Activated CD4-positive, alpha-beta T cell treated with anti-CD3 and anti-CD28 coated beads, Interleukin-2, amount 50 U/mL, for 48 hours (primary cell): ENCODE measurements at regions not wholly inside any gene's neighbourhood (a gene's known extent, or its start where the extent isn't known, plus 50 kb on each side); places are given as distances from the start of the nearest gene placed in this dataset.
"Not testable (repeated sequence)": the region's sequence is repeated elsewhere in the genome, so short reads cannot be mapped to it uniquely, and the experiment has no call there.

Experiments used
- DNase-seq, 2 experiments: peaks; one replicate each; pipeline ENCODE4 v3.0.0-alpha.2; 2020

- DNase-seq, result not testable (repeated sequence)
These were observed 297.8 kb downstream of the POTED start for GRCh38 chr21:13907385-13907784.

DNA sequence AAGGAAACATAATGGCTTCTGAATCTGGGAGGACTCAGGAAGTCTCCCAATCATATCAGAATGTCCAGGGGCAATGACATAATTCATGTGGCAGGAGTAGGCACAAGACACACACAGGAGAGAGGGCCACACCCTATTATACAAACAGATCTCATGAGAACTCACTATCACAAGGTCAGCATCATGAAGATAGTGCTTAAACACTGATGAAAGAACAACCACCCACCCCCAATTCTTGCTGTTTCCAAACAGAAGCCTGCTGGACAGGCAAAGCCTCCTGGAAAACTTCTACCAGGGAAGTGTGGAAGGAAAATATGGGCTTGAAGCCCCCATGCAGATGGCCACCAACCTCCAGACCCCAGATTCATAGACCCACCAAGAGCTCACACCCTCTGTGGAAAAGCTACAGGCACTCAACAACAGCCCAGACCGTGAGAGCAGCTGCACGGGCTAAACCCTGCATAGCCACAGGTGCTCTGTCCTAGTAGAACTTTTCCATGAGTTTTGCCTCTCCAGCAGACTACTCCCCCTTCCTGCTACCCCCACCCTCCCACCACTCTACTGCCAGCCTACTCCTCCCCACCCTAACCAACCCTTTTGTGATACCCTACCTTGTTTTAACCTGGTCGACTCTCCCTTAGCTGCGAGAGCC lies 287.1 kb downstream of the POTED start:
- DNase-seq, result not testable (repeated sequence)

DNA sequence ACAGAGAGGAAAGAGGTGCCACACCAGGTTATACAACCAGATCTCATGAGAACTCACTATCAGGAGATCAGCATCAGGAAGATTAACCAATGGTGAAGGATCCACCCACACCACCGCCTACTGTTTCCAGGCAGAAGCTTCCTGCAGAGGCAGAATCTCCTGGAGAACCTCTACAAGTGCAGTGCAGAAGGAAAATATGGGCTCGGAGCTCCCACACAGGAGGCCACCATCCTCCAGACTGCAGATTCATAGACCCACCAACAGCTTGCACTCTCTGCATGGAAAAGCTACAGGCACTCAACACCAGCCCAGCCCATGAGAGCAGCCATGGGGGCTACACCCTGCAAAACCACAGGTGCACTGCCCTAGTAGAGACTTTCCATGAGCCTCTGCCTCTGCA lies 284.0 kb downstream of the POTED start:
- DNase-seq, result not testable (repeated sequence)

GRCh38 chr21:13893025-13893424 lies 283.4 kb downstream of the POTED start:
- DNase-seq, result not testable (repeated sequence)

DNA sequence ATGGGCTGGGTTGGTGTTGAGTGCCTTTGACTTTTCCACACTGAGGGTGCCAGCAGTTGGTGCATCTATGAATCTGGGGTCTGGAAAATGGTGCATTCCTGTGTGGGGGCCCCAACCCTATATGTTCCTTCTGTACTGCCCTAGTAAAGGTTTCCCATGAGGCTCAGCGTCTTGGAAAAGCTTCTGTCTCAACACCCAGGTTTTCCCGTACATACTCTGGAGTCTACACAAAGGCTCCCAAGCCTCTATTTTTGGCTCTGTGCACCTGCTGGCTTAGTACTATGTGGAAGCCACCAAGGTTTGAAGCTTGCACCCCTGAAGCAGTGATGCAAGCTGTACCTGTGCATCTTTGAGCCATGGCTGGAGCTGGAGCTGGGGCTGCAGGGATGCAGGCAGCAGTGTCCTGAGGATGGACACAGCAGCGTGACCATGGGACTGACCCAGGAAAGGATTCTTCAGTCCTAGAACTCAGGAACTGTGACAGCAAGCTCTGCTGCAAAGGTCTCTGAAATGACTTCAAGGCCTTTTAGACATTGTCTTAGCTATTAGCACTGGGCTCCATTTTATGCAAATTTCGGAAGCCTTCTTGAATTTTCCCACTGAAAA lies 282.7 kb downstream of the POTED start:
- DNase-seq, result not testable (repeated sequence)

- not testable (repeated sequence) for DNase-seq
These were observed 279.6 kb downstream of the POTED start for GRCh38 chr21:13889176-13889575.

- not testable (repeated sequence) for DNase-seq
These were observed 274.2 kb downstream of the POTED start for GRCh38 chr21:13883641-13884395.

DNA sequence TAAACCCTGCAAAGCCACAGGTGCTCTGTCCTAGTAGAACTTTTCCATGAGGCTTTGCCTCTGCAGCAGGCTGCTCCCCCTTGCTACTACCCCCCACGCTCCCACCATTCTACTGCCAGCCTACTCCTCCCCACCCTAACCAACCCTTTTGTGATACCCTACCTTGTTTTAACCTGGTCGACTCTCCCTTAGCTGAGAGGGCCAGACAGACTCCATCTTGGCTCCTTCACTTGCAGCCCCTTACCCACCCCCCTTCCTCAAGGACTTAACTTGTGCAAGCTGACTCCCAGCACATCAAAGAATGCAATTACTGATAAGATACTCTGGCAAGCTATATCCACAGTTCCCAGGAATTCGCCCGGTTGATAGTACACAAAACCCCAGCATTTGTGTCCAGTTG lies 267.9 kb downstream of the POTED start:
- not testable (repeated sequence) for DNase-seq

- not testable (repeated sequence) for DNase-seq
These were observed 267.4 kb downstream of the POTED start for GRCh38 chr21:13876999-13877398.

- not testable (repeated sequence) for DNase-seq
These were observed 264.4 kb downstream of the POTED start for GRCh38 chr21:13874001-13874400.

GRCh38 chr21:13854638-13855037 lies 245.1 kb downstream of the POTED start:
- DNase-seq, result no peak

- DNase-seq, result not testable (repeated sequence)
These were observed 241.2 kb downstream of the POTED start for GRCh38 chr21:13850808-13851207.

GRCh38 chr21:13849489-13849888 lies 239.9 kb downstream of the POTED start:
- DNase-seq, result not testable (repeated sequence)

- peak in 1 of 2 experiments; percentile 1 for DNase-seq
These were observed 237.1 kb downstream of the POTED start for GRCh38 chr21:13846718-13847117.

DNA sequence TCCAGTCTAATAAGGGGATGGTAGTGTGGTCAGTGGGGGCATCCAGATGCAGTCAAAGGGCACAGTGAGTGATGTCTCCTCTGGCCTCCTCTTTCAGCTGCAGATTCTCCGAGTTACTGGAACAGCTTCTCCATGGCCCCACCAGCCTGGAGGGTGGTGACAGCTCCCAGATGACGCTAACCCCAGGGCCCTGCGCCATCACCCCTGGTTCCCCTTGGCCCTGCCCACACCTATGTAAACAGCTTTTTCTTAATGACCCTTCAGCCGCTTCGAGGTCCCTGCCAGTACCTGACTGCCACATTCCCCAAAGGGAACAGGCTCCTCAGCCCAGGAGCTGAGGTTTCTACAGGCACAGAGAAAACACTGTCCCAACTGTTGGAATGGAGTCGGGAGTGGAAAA lies 235.0 kb downstream of the POTED start:
- not testable (repeated sequence) for DNase-seq

- DNase-seq, result not testable (repeated sequence)
These were observed 233.5 kb downstream of the POTED start for GRCh38 chr21:13843081-13843480.

DNA sequence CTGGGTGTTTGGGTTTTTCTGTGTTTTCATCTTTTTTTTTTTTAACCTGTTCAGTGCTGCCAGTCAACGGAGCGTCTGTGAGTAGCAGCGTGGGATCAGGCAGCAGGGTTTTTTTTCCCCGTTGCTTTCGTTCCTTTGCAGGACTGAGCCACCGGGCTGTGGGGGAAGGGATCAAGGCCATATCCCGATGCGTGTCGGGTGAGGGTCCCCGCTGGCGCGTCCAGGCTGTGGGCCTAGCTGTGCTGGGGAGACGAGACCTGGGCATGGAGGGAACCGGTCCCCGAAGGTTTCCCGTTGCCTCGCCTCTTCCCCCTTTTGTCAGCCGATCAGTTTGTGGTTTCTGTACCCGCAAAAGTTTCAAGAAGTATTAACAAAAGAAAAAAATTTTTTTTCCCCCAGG lies 218.1 kb downstream of the POTED start:
- not testable (repeated sequence) for DNase-seq

- DNase-seq, result no peak
These were observed 217.6 kb downstream of the POTED start for GRCh38 chr21:13827201-13827600.

DNA sequence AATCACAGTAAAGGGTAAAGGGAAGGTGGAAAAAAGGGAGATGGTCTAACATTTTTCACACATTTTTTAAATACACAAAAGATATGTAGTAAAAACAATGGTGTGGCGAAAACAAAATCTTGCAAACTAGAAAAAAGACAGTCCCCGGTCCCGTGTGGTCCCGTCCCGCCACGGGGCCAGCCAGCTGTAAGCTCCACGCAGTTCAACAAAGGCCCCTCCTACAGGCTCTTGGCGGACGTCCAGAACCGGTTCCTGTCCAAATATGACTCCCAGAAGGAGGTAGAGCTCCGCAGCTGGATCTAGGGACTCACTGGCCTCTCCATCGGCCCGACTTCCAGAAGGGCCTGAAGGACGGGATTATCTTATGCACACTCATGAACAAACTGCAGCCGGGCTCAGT lies 216.9 kb downstream of the POTED start:
- DNase-seq, result not testable (repeated sequence)

- not testable (repeated sequence) for DNase-seq
These were observed 215.7 kb downstream of the POTED start for GRCh38 chr21:13825218-13825778.

DNA sequence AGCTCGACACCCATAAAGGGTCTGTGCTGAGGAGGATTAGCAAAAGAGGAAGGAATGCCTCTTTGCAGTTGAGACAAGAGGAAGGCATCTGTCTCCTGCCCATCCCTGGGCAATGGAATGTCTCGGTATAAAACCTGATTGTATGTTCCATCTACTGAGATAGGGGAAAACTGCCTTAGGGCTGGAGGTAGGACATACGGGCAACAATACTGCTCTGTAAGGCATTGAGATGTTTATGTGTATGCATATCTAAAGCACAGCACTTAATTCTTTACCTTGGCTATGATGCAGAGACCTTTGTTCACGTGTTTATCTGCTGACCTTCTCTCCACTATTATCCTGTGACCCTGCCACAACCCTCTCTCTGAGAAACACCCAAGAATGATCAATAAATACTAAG lies 210.7 kb downstream of the POTED start:
- DNase-seq, result not testable (repeated sequence)

GRCh38 chr21:13812191-13812590 lies 202.6 kb downstream of the POTED start:
- DNase-seq, result not testable (repeated sequence)

- not testable (repeated sequence) for DNase-seq
These were observed 201.0 kb downstream of the POTED start for GRCh38 chr21:13810559-13810958.
